ENCODE measurements at regions not wholly inside any gene's neighbourhood (a gene's known extent, or its start where the extent isn't known, plus 50 kb on each side); places are given as distances from the start of the nearest gene placed in this dataset.
"Not testable (repeated sequence)": the region's sequence is repeated elsewhere in the genome, so short reads cannot be mapped to it uniquely, and the experiment has no call there.

- no peak for DNase-seq
Measured at GRCh38 chr9:27673641-27674040, 100.4 kb upstream of the C9orf72 start.

GRCh38 chr9:27675354-27675753 lies 102.1 kb upstream of the C9orf72 start:
- no peak for DNase-seq

- DNase-seq: no peak
Measured at GRCh38 chr9:27676827-27677226, 103.5 kb upstream of the C9orf72 start.

GRCh38 chr9:27679338-27679737 lies 106.1 kb upstream of the C9orf72 start:
- no peak for DNase-seq

- no peak for DNase-seq
Measured at GRCh38 chr9:27683181-27683580, 109.9 kb upstream of the C9orf72 start.

GRCh38 chr9:27688954-27689353 lies 115.7 kb upstream of the C9orf72 start:
- no peak for DNase-seq

- DNase-seq: not testable (repeated sequence)
Measured at GRCh38 chr9:27690816-27691215, 117.5 kb upstream of the C9orf72 start.

- no peak for DNase-seq
Measured at GRCh38 chr9:27699621-27700020, 126.3 kb upstream of the C9orf72 start.

- no peak for DNase-seq
Measured at GRCh38 chr9:27701016-27701415, 127.7 kb upstream of the C9orf72 start.

- peak; percentile 43 for DNase-seq
Measured at GRCh38 chr9:27701587-27701986, 128.3 kb upstream of the C9orf72 start.

GRCh38 chr9:27703216-27703980 lies 130.1 kb upstream of the C9orf72 start:
- no peak for DNase-seq

GRCh38 chr9:27711241-27711640 lies 138.0 kb upstream of the C9orf72 start:
- DNase-seq: no peak

GRCh38 chr9:27712806-27713205 lies 139.5 kb upstream of the C9orf72 start:
- no peak for DNase-seq

- no peak for DNase-seq
Measured at GRCh38 chr9:27714388-27714787, 141.1 kb upstream of the C9orf72 start.

GRCh38 chr9:27715651-27716050 lies 142.4 kb upstream of the C9orf72 start:
- no peak for DNase-seq

- DNase-seq: no peak
Measured at GRCh38 chr9:27717991-27718390, 144.7 kb upstream of the C9orf72 start.

- no peak for DNase-seq
Measured at GRCh38 chr9:27719711-27720110, 146.4 kb upstream of the C9orf72 start.

- DNase-seq: no peak
Measured at GRCh38 chr9:27722866-27723265, 149.6 kb upstream of the C9orf72 start.

GRCh38 chr9:27726244-27727081 lies 153.2 kb upstream of the C9orf72 start:
- DNase-seq: no peak

- no peak for DNase-seq
Measured at GRCh38 chr9:27732494-27732893, 159.2 kb upstream of the C9orf72 start.

GRCh38 chr9:27743490-27743889 lies 170.2 kb upstream of the C9orf72 start:
- no peak for DNase-seq

- DNase-seq: no peak
Measured at GRCh38 chr9:27747450-27747849, 174.2 kb upstream of the C9orf72 start.

GRCh38 chr9:27749838-27750237 lies 176.6 kb upstream of the C9orf72 start:
- no peak for DNase-seq

- no peak for DNase-seq
Measured at GRCh38 chr9:27750566-27750965, 177.3 kb upstream of the C9orf72 start.

Measured in SIG-M5 (cell line).